Testis (tissue), 2 donors: ENCODE measurements at regions not wholly inside any gene's neighbourhood (a gene's known extent, or its start where the extent isn't known, plus 50 kb on each side); places are given as distances from the start of the nearest gene placed in this dataset.
"Not testable (repeated sequence)": the region's sequence is repeated elsewhere in the genome, so short reads cannot be mapped to it uniquely, and the experiment has no call there.

Source experiments
- DNase-seq: peaks from one replicate; pipeline ENCODE4 v3.0.0-alpha.2; 2019
- H3K27ac ChIP-seq, 2 donors: fragments of 200-600 bp; sonication (generic); one replicate each; pipeline ENCODE4 v1.5.1; 2019
- H3K27me3 ChIP-seq: fragments of 200-600 bp; sonication (generic); one replicate; pipeline ENCODE4 v1.5.1; 2019
- H3K36me3 ChIP-seq: fragments of 200-600 bp; sonication (generic); one replicate; pipeline ENCODE4 v1.5.1; 2017; ENCODE audit warnings: low read depth; ENCODE audit errors: missing control alignments
- H3K4me1 ChIP-seq: fragments of 200-600 bp; sonication (generic); one replicate; pipeline ENCODE4 v1.5.1; 2019
- H3K4me3 ChIP-seq, 2 donors: fragments of 200-600 bp; sonication (generic); one replicate each; pipeline ENCODE4 v1.5.1; 2017 to 2019
- H3K9me3 ChIP-seq: fragments of 200-600 bp; sonication (generic); one replicate; pipeline ENCODE4 v1.5.1; 2017
- CTCF ChIP-seq, 3 experiments: fragments of 450-650 bp in 2 of 3; fragments of 200-600 bp in 1 of 3; sonication (generic) in 1 of 3; IDR thresholded peaks; one replicate each; pipeline ENCODE4 v1.5.1; 2016 to 2019; ENCODE audit warnings: antibody characterized with exemption in 3 of 3, mild to moderate bottlenecking in 2 of 3, moderate library complexity in 1 of 3
- POLR2A ChIP-seq: fragments of 450-650 bp; IDR thresholded peaks from one replicate; pipeline ENCODE4 v1.6.1; 2017; ENCODE audit warnings: antibody characterized with exemption, mild to moderate bottlenecking, moderate library complexity
- WGBS, 2 donors: methylation state at CpG; one replicate each; pipeline ENCODE4 v1.1.5; 2018; 5-methylcytosine and 5-hydroxymethylcytosine counted together
- intact Hi-C: fragments of 100-400 bp; cut with DNase I; formaldehyde crosslinking; loops from one replicate; pipeline ENCODE4 v1.15.1; 2023; ENCODE audit warnings: low total_unique reads

- no peaks in the 10 kb centered on the region for H3K36me3 ChIP-seq
- H3K4me3 ChIP-seq = no peak overlapping the region
- no peak for DNase-seq
- H3K27ac ChIP-seq = no peak overlapping the region
- no peaks in the 10 kb centered on the region for H3K27me3 ChIP-seq
- TF ChIP-seq CTCF (IDR thresholded peaks at IDR 0.05) = no peak
- TF ChIP-seq POLR2A = no peak
- H3K4me1 ChIP-seq = no peaks in the 10 kb centered on the region
- intact Hi-C loops = no loop called here
- H3K9me3 ChIP-seq = no peaks in the 10 kb centered on the region
Observed at GRCh38 chr10:53331460-53331859, 558.9 kb upstream of the MBL2 start.

GRCh38 chr10:53326401-53327305 lies 554.1 kb upstream of the MBL2 start:
- DNase-seq, H3K4me1 ChIP-seq, H3K27ac ChIP-seq, H3K27me3 ChIP-seq, H3K4me3 ChIP-seq, H3K9me3 ChIP-seq, intact Hi-C loops, H3K36me3 ChIP-seq: not testable (repeated sequence)
- WGBS, 2 donors = 61 to 65% methylated on average over 10 of the region's 10 CpGs

- WGBS, 2 donors = 94 to 96% methylated on average over 5 of the region's 5 CpGs
- Histone ChIP-seq H3K4me1 (no peaks in the 10 kb centered on the region), H3K27me3 (no peaks in the 10 kb centered on the region), H3K9me3 (no peaks in the 10 kb centered on the region), H3K36me3 (no peaks in the 10 kb centered on the region), H3K4me3 (no peak overlapping the region), H3K27ac (no peak overlapping the region)
- intact Hi-C loops = no loop called here
- DNase-seq = no peak
- no peak for TF ChIP-seq POLR2A
Observed at GRCh38 chr10:53325066-53325465, 552.5 kb upstream of the MBL2 start.

GRCh38 chr10:53315709-53316108 lies 543.1 kb upstream of the MBL2 start:
- H3K9me3 ChIP-seq = no peaks in the 10 kb centered on the region
- no peaks in the 10 kb centered on the region for H3K4me1 ChIP-seq
- H3K27me3 ChIP-seq = no peaks in the 10 kb centered on the region
- H3K36me3 ChIP-seq = no peaks in the 10 kb centered on the region
- no peak overlapping the region for H3K4me3 ChIP-seq
- intact Hi-C loops = no loop called here
- TF ChIP-seq CTCF (IDR thresholded peaks at IDR 0.05) = no peak
- no peak for TF ChIP-seq POLR2A
- DNase-seq = no peak
- no peak overlapping the region for H3K27ac ChIP-seq

GRCh38 chr10:53314876-53315275 lies 542.3 kb upstream of the MBL2 start:
- Histone ChIP-seq H3K27ac (no peak overlapping the region), H3K4me3 (no peak overlapping the region), H3K36me3 (no peaks in the 10 kb centered on the region), H3K9me3 (no peaks in the 10 kb centered on the region), H3K27me3 (no peaks in the 10 kb centered on the region), H3K4me1 (no peaks in the 10 kb centered on the region)
- WGBS, 2 donors = 59 to 68% methylated on average over 1 of the region's 1 CpG
- no peak for DNase-seq
- intact Hi-C loops = no loop called here
- TF ChIP-seq CTCF (IDR thresholded peaks at IDR 0.05) = no peak
- TF ChIP-seq POLR2A = no peak

- Histone ChIP-seq H3K27me3 (no peaks in the 10 kb centered on the region), H3K36me3 (no peaks in the 10 kb centered on the region), H3K27ac (no peak overlapping the region), H3K9me3 (no peaks in the 10 kb centered on the region), H3K4me3 (no peak overlapping the region), H3K4me1 (no peaks in the 10 kb centered on the region)
- WGBS, 2 donors = 79 to 86% methylated on average over 3 of the region's 3 CpGs
- no peak for DNase-seq
- intact Hi-C loops = no loop called here
- TF ChIP-seq CTCF (IDR thresholded peaks at IDR 0.05) (no peak), POLR2A (no peak)
Observed at GRCh38 chr10:53298443-53298842, 525.9 kb upstream of the MBL2 start.
